ENCODE measurements at regions not wholly inside any gene's neighbourhood (a gene's known extent, or its start where the extent isn't known, plus 50 kb on each side); places are given as distances from the start of the nearest gene placed in this dataset.

GRCh38 chr2:51846018-51846417 lies 814.1 kb upstream of the NRXN1 start:
- no peaks in the 10 kb centered on the region for H3K36me3 Mint-ChIP-seq (ENCODE audit: low read depth)
- H3K27me3 Mint-ChIP-seq = no peaks in the 10 kb centered on the region
- H3K9me3 Mint-ChIP-seq (ENCODE audit: low read depth) = peaks cover 12% of the 10 kb centered on the region
- no peak overlapping the region for H3K4me3 Mint-ChIP-seq
- ATAC-seq (no peak), DNase-seq (no peak)
- ChIA-PET CTCF (no interaction called here), POLR2A (no interaction called here)
- intact Hi-C loops (cut with DNase I, micrococcal nuclease) = no loop called here
- H3K27ac Mint-ChIP-seq = no peak overlapping the region
- H3K4me1 Mint-ChIP-seq = no peaks in the 10 kb centered on the region

- ChIA-PET POLR2A (no interaction called here), CTCF (no interaction called here)
- peaks cover 10% of the 10 kb centered on the region for H3K9me3 Mint-ChIP-seq (ENCODE audit: low read depth)
- ATAC-seq (no peak), DNase-seq (no peak)
- no peaks in the 10 kb centered on the region for H3K36me3 Mint-ChIP-seq (ENCODE audit: low read depth)
- H3K27me3 Mint-ChIP-seq = no peaks in the 10 kb centered on the region
- no peaks in the 10 kb centered on the region for H3K4me1 Mint-ChIP-seq
- intact Hi-C loops (cut with DNase I, micrococcal nuclease) = no loop called here
- H3K27ac Mint-ChIP-seq = no peak overlapping the region
- no peak overlapping the region for H3K4me3 Mint-ChIP-seq
Observed at GRCh38 chr2:51844596-51844995, 812.7 kb upstream of the NRXN1 start.

- Mint-ChIP-seq H3K4me1 (no peaks in the 10 kb centered on the region), H3K4me3 (no peak overlapping the region), H3K27me3 (no peaks in the 10 kb centered on the region), H3K27ac (no peak overlapping the region), H3K9me3 (ENCODE audit: low read depth) (no peaks in the 10 kb centered on the region), H3K36me3 (ENCODE audit: low read depth) (no peaks in the 10 kb centered on the region)
- ATAC-seq = no peak
- POLR2A ChIA-PET = no interaction called here
- no peak for DNase-seq
- intact Hi-C loops (cut with DNase I, micrococcal nuclease) = no loop called here
- CTCF ChIA-PET = no interaction called here
Observed at GRCh38 chr2:51829477-51829876, 797.5 kb upstream of the NRXN1 start.

- no peak overlapping the region for H3K27ac Mint-ChIP-seq
- H3K4me3 Mint-ChIP-seq = no peak overlapping the region
- ATAC-seq (no peak), DNase-seq (no peak)
- H3K4me1 Mint-ChIP-seq = no peaks in the 10 kb centered on the region
- CTCF ChIA-PET = interaction anchor here (0.5 kb wide), 1 partner anchor 1729 kb away, joined by 3 read pairs; no protein-coding TSS in a partner anchor
- intact Hi-C loops (cut with DNase I, micrococcal nuclease) = no loop called here
- POLR2A ChIA-PET = no interaction called here
- H3K9me3 Mint-ChIP-seq (ENCODE audit: low read depth) = no peaks in the 10 kb centered on the region
- no peaks in the 10 kb centered on the region for H3K27me3 Mint-ChIP-seq
- H3K36me3 Mint-ChIP-seq (ENCODE audit: low read depth) = no peaks in the 10 kb centered on the region
Observed at GRCh38 chr2:51825823-51826222, 793.9 kb upstream of the NRXN1 start.

- no peak overlapping the region for H3K27ac Mint-ChIP-seq
- ChIA-PET CTCF (no interaction called here), POLR2A (no interaction called here)
- DNase-seq (no peak), ATAC-seq (no peak)
- H3K36me3 Mint-ChIP-seq (ENCODE audit: low read depth) = no peaks in the 10 kb centered on the region
- no peaks in the 10 kb centered on the region for H3K27me3 Mint-ChIP-seq
- H3K4me1 Mint-ChIP-seq = no peaks in the 10 kb centered on the region
- intact Hi-C loops (cut with DNase I, micrococcal nuclease) = no loop called here
- no peaks in the 10 kb centered on the region for H3K9me3 Mint-ChIP-seq (ENCODE audit: low read depth)
- H3K4me3 Mint-ChIP-seq = no peak overlapping the region
Observed at GRCh38 chr2:51813247-51813646, 781.3 kb upstream of the NRXN1 start.

GRCh38 chr2:51812138-51812866 lies 780.4 kb upstream of the NRXN1 start:
- Mint-ChIP-seq H3K27me3 (no peaks in the 10 kb centered on the region), H3K27ac (no peak overlapping the region), H3K36me3 (ENCODE audit: low read depth) (no peaks in the 10 kb centered on the region), H3K4me1 (no peaks in the 10 kb centered on the region), H3K9me3 (ENCODE audit: low read depth) (peaks cover 5% of the 10 kb centered on the region), H3K4me3 (no peak overlapping the region)
- DNase-seq (no peak), ATAC-seq (no peak)
- intact Hi-C loops (cut with DNase I, micrococcal nuclease) = no loop called here
- ChIA-PET CTCF (no interaction called here), POLR2A (no interaction called here)

- intact Hi-C loops (cut with DNase I, micrococcal nuclease) = no loop called here
- H3K4me1 Mint-ChIP-seq = no peaks in the 10 kb centered on the region
- no peak for ATAC-seq
- no peak overlapping the region for H3K27ac Mint-ChIP-seq
- DNase-seq = no peak
- peaks cover 10% of the 10 kb centered on the region for H3K9me3 Mint-ChIP-seq (ENCODE audit: low read depth)
- ChIA-PET POLR2A (no interaction called here), CTCF (no interaction called here)
- no peak overlapping the region for H3K4me3 Mint-ChIP-seq
- H3K36me3 Mint-ChIP-seq (ENCODE audit: low read depth) = no peaks in the 10 kb centered on the region
- H3K27me3 Mint-ChIP-seq = no peaks in the 10 kb centered on the region
Observed at GRCh38 chr2:51810197-51810596, 778.3 kb upstream of the NRXN1 start.

GRCh38 chr2:51807229-51807628 lies 775.3 kb upstream of the NRXN1 start:
- DNase-seq = no peak
- no peak overlapping the region for H3K27ac Mint-ChIP-seq
- intact Hi-C loops (cut with DNase I, micrococcal nuclease) = no loop called here
- no peaks in the 10 kb centered on the region for H3K4me1 Mint-ChIP-seq
- POLR2A ChIA-PET = no interaction called here
- ATAC-seq = no peak
- no peak overlapping the region for H3K4me3 Mint-ChIP-seq
- CTCF ChIA-PET = interaction anchor here (0.6 kb wide), 1 partner anchor 1995 kb away, joined by 4 read pairs; no protein-coding TSS in a partner anchor
- peaks cover 15% of the 10 kb centered on the region for H3K9me3 Mint-ChIP-seq (ENCODE audit: low read depth)
- no peaks in the 10 kb centered on the region for H3K27me3 Mint-ChIP-seq
- no peaks in the 10 kb centered on the region for H3K36me3 Mint-ChIP-seq (ENCODE audit: low read depth)

- H3K9me3 Mint-ChIP-seq (ENCODE audit: low read depth) = peaks cover 24% of the 10 kb centered on the region
- no peak for ATAC-seq
- H3K27me3 Mint-ChIP-seq = no peaks in the 10 kb centered on the region
- H3K27ac Mint-ChIP-seq = no peak overlapping the region
- DNase-seq = peak; percentile 20
- H3K4me1 Mint-ChIP-seq = no peaks in the 10 kb centered on the region
- intact Hi-C loops (cut with DNase I, micrococcal nuclease) = no loop called here
- CTCF ChIA-PET = no interaction called here
- H3K36me3 Mint-ChIP-seq (ENCODE audit: low read depth) = no peaks in the 10 kb centered on the region
- no peak overlapping the region for H3K4me3 Mint-ChIP-seq
- POLR2A ChIA-PET = no interaction called here
Observed at GRCh38 chr2:51795248-51795888, 763.4 kb upstream of the NRXN1 start.

GRCh38 chr2:51791496-51791895 lies 759.6 kb upstream of the NRXN1 start:
- H3K4me3 Mint-ChIP-seq = no peak overlapping the region
- POLR2A ChIA-PET = no interaction called here
- no peak overlapping the region for H3K27ac Mint-ChIP-seq
- peaks cover 14% of the 10 kb centered on the region for H3K9me3 Mint-ChIP-seq (ENCODE audit: low read depth)
- no peaks in the 10 kb centered on the region for H3K36me3 Mint-ChIP-seq (ENCODE audit: low read depth)
- H3K4me1 Mint-ChIP-seq = no peaks in the 10 kb centered on the region
- DNase-seq (no peak), ATAC-seq (no peak)
- intact Hi-C loops (cut with DNase I, micrococcal nuclease) = no loop called here
- H3K27me3 Mint-ChIP-seq = no peaks in the 10 kb centered on the region
- CTCF ChIA-PET = no interaction called here

GRCh38 chr2:51790854-51791253 lies 758.9 kb upstream of the NRXN1 start:
- ChIA-PET CTCF (no interaction called here), POLR2A (no interaction called here)
- Mint-ChIP-seq H3K9me3 (ENCODE audit: low read depth) (peaks cover 14% of the 10 kb centered on the region), H3K4me3 (no peak overlapping the region), H3K4me1 (no peaks in the 10 kb centered on the region), H3K27ac (no peak overlapping the region), H3K27me3 (no peaks in the 10 kb centered on the region), H3K36me3 (ENCODE audit: low read depth) (no peaks in the 10 kb centered on the region)
- intact Hi-C loops (cut with DNase I, micrococcal nuclease) = no loop called here
- DNase-seq = no peak
- no peak for ATAC-seq

GRCh38 chr2:51789918-51790317 lies 758.0 kb upstream of the NRXN1 start:
- Mint-ChIP-seq H3K9me3 (ENCODE audit: low read depth) (peaks cover 12% of the 10 kb centered on the region), H3K36me3 (ENCODE audit: low read depth) (no peaks in the 10 kb centered on the region), H3K4me3 (no peak overlapping the region), H3K27ac (no peak overlapping the region), H3K4me1 (no peaks in the 10 kb centered on the region), H3K27me3 (no peaks in the 10 kb centered on the region)
- DNase-seq = no peak
- intact Hi-C loops (cut with DNase I, micrococcal nuclease) = no loop called here
- CTCF ChIA-PET = no interaction called here
- POLR2A ChIA-PET = no interaction called here
- no peak for ATAC-seq

Data from activated CD4-positive, alpha-beta T cell treated with anti-CD3 and anti-CD28 coated beads for 36 hours (primary cell).